H9 (cell line): ENCODE measurements at regions not wholly inside any gene's neighbourhood (a gene's known extent, or its start where the extent isn't known, plus 50 kb on each side); places are given as distances from the start of the nearest gene placed in this dataset.

Experiments
- DNase-seq: peaks from one replicate; pipeline ENCODE4 v3.0.0-alpha.2; 2017
- H2AFZ ChIP-seq: one replicate; pipeline ENCODE4 v1.6.1; 2013; ENCODE audit warnings: mild to moderate bottlenecking, low read length, control low read depth, moderate library complexity
- H2AK5ac ChIP-seq: 2 replicates; pipeline ENCODE4 v1.6.1; 2013; ENCODE audit warnings: low read length, control low read depth, mixed read lengths; ENCODE audit not compliant: insufficient read length
- H2BK120ac ChIP-seq: one replicate; pipeline ENCODE4 v1.6.1; 2013; ENCODE audit warnings: low read depth, mild to moderate bottlenecking, low read length, control low read depth, inconsistent platforms; ENCODE audit not compliant: poor library complexity, severe bottlenecking
- H2BK12ac ChIP-seq: 2 replicates; pipeline ENCODE4 v1.6.1; 2013; ENCODE audit warnings: low read length, control low read depth, mixed read lengths, low read depth; ENCODE audit not compliant: insufficient read length
- H2BK15ac ChIP-seq: 2 replicates; pipeline ENCODE4 v1.6.1; 2013; ENCODE audit warnings: low read depth, low read length, control low read depth
- H2BK20ac ChIP-seq: one replicate; pipeline ENCODE4 v1.6.1; 2013; ENCODE audit warnings: low read depth, mild to moderate bottlenecking, low read length, control low read depth, inconsistent platforms; ENCODE audit not compliant: poor library complexity, severe bottlenecking
- H2BK5ac ChIP-seq: 2 replicates; pipeline ENCODE4 v1.6.1; 2013; ENCODE audit warnings: low read length, control low read depth, mixed read lengths; ENCODE audit not compliant: insufficient read length
- H3K14ac ChIP-seq: 2 replicates; pipeline ENCODE4 v1.6.1; 2013; ENCODE audit warnings: low read length, control low read depth; ENCODE audit not compliant: insufficient read depth
- H3K18ac ChIP-seq: 2 replicates; pipeline ENCODE4 v1.6.1; 2013; ENCODE audit warnings: low read depth, mild to moderate bottlenecking, mixed read lengths, low read length, control low read depth; ENCODE audit not compliant: insufficient read length
- H3K23ac ChIP-seq: 2 replicates; pipeline ENCODE4 v1.6.1; 2013; ENCODE audit warnings: low read length, control low read depth, mixed read lengths, low read depth; ENCODE audit not compliant: insufficient read length
- H3K23me2 ChIP-seq: 2 replicates; pipeline ENCODE4 v1.6.1; 2013; ENCODE audit warnings: low read depth, mild to moderate bottlenecking, mixed read lengths, low read length, control low read depth; ENCODE audit not compliant: insufficient read length, poor library complexity, severe bottlenecking
- H3K27ac ChIP-seq: 2 replicates; pipeline ENCODE4 v1.5.1; 2013; ENCODE audit warnings: low read length, control low read depth, mixed read lengths, low read depth; ENCODE audit not compliant: insufficient read length
- H3K27me3 ChIP-seq: 2 replicates; pipeline ENCODE4 v1.6.1; 2013; ENCODE audit warnings: low read length, control low read depth, inconsistent platforms; ENCODE audit not compliant: insufficient read depth
- H3K4ac ChIP-seq: 2 replicates; pipeline ENCODE4 v1.6.1; 2013; ENCODE audit warnings: low read depth, mild to moderate bottlenecking, control low read depth, inconsistent platforms, low read length, moderate library complexity
- H3K4me1 ChIP-seq: 2 replicates; pipeline ENCODE4 v1.6.1; 2013; ENCODE audit warnings: low read length, control low read depth, inconsistent platforms; ENCODE audit not compliant: insufficient read depth
- H3K4me2 ChIP-seq: 2 replicates; pipeline ENCODE4 v1.6.1; 2013; ENCODE audit warnings: low read length, control low read depth, mixed read lengths; ENCODE audit not compliant: insufficient read length, insufficient read depth
- H3K56ac ChIP-seq: 2 replicates; pipeline ENCODE4 v1.6.1; 2013; ENCODE audit warnings: low read depth, mild to moderate bottlenecking, mixed read lengths, low read length, control low read depth; ENCODE audit not compliant: insufficient read length
- H3K79me1 ChIP-seq: 2 replicates; pipeline ENCODE4 v1.6.1; 2013; ENCODE audit warnings: low read depth, mild to moderate bottlenecking, moderate library complexity, low read length, control low read depth, inconsistent platforms; ENCODE audit not compliant: insufficient read depth, poor library complexity, severe bottlenecking
- H3K79me2 ChIP-seq: 2 replicates; pipeline ENCODE4 v1.6.1; 2013; ENCODE audit warnings: low read length, control low read depth, inconsistent platforms; ENCODE audit not compliant: insufficient read depth
- H3K9ac ChIP-seq: 2 replicates; pipeline ENCODE4 v1.6.1; 2013; ENCODE audit warnings: low read length, control low read depth, mixed read lengths; ENCODE audit not compliant: insufficient read length; ENCODE audit errors: extremely low read depth
- H3K9me3 ChIP-seq: one replicate; pipeline ENCODE4 v1.6.1; 2013; ENCODE audit warnings: low read depth, low read length, inconsistent platforms; ENCODE audit not compliant: control insufficient read depth
- H3T11ph ChIP-seq: one replicate; pipeline ENCODE4 v1.6.1; 2013; ENCODE audit warnings: mild to moderate bottlenecking, low read length, control low read depth, inconsistent platforms
- H4K20me1 ChIP-seq: one replicate; pipeline ENCODE4 v1.6.1; 2013; ENCODE audit not compliant: control insufficient read depth, insufficient read length, insufficient read depth
- H4K5ac ChIP-seq: 2 replicates; pipeline ENCODE4 v1.6.1; 2013; ENCODE audit warnings: low read depth, mild to moderate bottlenecking, mixed read lengths, low read length, control low read depth; ENCODE audit not compliant: insufficient read length
- H4K8ac ChIP-seq: replicated peaks from 2 replicates; pipeline ENCODE4 v1.6.1; 2013; ENCODE audit warnings: low read length, control low read depth, mixed read lengths, low read depth; ENCODE audit not compliant: insufficient read length
- H4K91ac ChIP-seq: 2 replicates; pipeline ENCODE4 v1.6.1; 2013; ENCODE audit warnings: low read depth, mild to moderate bottlenecking, moderate library complexity, mixed read lengths, low read length, control low read depth; ENCODE audit not compliant: insufficient read length
- H3K27ac Mint-ChIP-seq, 3 experiments: 2 replicates in 2 of 3; 3 replicates in 1 of 3; pipeline ENCODE4 v1.8.0; 2020 to 2021; ENCODE audit warnings: mixed read lengths in 3 of 3, mild to moderate bottlenecking in 1 of 3, moderate library complexity in 1 of 3
- H3K27me3 Mint-ChIP-seq: 2 replicates; pipeline ENCODE4 v1.8.0; 2021; ENCODE audit warnings: low read depth, mild to moderate bottlenecking, moderate library complexity, mixed read lengths
- H3K36me3 Mint-ChIP-seq, 3 experiments: 2 replicates in 2 of 3; 3 replicates in 1 of 3; pipeline ENCODE4 v1.8.0; 2020 to 2021; ENCODE audit warnings: low read depth in 3 of 3, mixed read lengths in 3 of 3; ENCODE audit not compliant: insufficient read depth in 1 of 3
- H3K4me1 Mint-ChIP-seq, 2 experiments: 2 replicates each; pipeline ENCODE4 v1.8.0; 2020; ENCODE audit warnings: mixed read lengths in 2 of 2
- H3K4me3 Mint-ChIP-seq, 2 experiments: 2 replicates in 1 of 2; 3 replicates in 1 of 2; pipeline ENCODE4 v1.8.0; 2020 to 2021; ENCODE audit warnings: mild to moderate bottlenecking in 2 of 2, mixed read lengths in 2 of 2, moderate library complexity in 1 of 2
- H3K9me3 Mint-ChIP-seq, 2 experiments: 2 replicates in 1 of 2; 3 replicates in 1 of 2; pipeline ENCODE4 v1.8.0; 2020; ENCODE audit warnings: mild to moderate bottlenecking in 2 of 2, mixed read lengths in 2 of 2, moderate library complexity in 1 of 2
- WGBS: extraction: QIAGEN DNeasy Blood & Tissue Kit; methylation state at CpG from one replicate; pipeline ENCODE4 v1.1.7; 2013; ENCODE audit warnings: missing lambda C conversion rate, low lambda C conversion rate, mixed read lengths; ENCODE audit not compliant: insufficient read length; ENCODE audit errors: extremely low coverage; 5-methylcytosine and 5-hydroxymethylcytosine counted together
- TF ChIP-seq, protein P1 (sequence below): fragments of 200-600 bp; sonication (generic); conservative IDR thresholded peaks from 3 replicates; pipeline ENCODE4 v1.8.0; 2021; ENCODE audit warnings: antibody characterized with exemption, mild to moderate bottlenecking

DNA sequence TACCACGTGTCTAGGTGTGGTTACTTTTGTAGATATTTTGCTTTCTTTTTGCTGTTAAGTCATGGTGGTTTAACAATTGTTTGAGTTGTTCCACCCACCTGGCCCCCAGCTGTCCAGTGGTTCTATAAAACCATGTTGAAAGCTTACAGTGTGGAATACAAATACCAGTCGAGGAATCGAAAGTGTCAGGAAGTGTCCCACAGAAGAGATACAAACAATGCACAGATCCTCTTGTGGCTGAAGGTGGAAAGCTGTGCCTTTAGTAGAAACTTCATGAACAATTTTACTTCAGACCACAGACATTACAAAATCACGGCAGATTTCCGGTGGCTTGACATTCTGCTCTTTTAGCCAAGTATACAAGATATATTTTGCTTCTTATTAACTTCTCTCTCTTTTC lies 782.4 kb upstream of the SOX9 start:
- no peak overlapping the region for H2AFZ ChIP-seq
- H3K27me3 Mint-ChIP-seq: no peaks in the 10 kb centered on the region; the same call in 1 of the 2 replicates

More for the DNA sequence above, 782.4 kb upstream of the SOX9 start:
- H3K27ac ChIP-seq: no peak overlapping the region
- no peak overlapping the region for H2BK120ac ChIP-seq
- no peaks in the 10 kb centered on the region; a peak in 2 of 5 replicates for H3K9me3 Mint-ChIP-seq
- no peaks in the 10 kb centered on the region for H3K23me2 ChIP-seq
- H3K79me2 ChIP-seq: no peaks in the 10 kb centered on the region
- no peak overlapping the region for H2AK5ac ChIP-seq
- H3K27ac Mint-ChIP-seq: no peak overlapping the region; a peak in 1 of 7 replicates
- no CpG with 5 or more reads among the region's 5 CpGs for WGBS
- H2BK15ac ChIP-seq: no peak overlapping the region
- no peaks in the 10 kb centered on the region for H3K79me1 ChIP-seq
- peaks cover 14 to 16% of the 10 kb centered on the region in 2 experiments for H3K4me1 Mint-ChIP-seq
- no peaks in the 10 kb centered on the region; a peak in 1 of 7 replicates for H3K36me3 Mint-ChIP-seq
- no peak overlapping the region for H3T11ph ChIP-seq
- no peak overlapping the region for H3K4me2 ChIP-seq
- H2BK20ac ChIP-seq: no peak overlapping the region
- H3K4me3 Mint-ChIP-seq: no peak overlapping the region
- no peaks in the 10 kb centered on the region; the same call in 1 of the 2 replicates for H3K4me1 ChIP-seq
- no peak overlapping the region for H3K56ac ChIP-seq
- no peaks in the 10 kb centered on the region for H3K27me3 ChIP-seq
- H4K8ac ChIP-seq: no peak overlapping the region
- no peak overlapping the region for H3K14ac ChIP-seq
- H3K18ac ChIP-seq: no peak overlapping the region
- no peak overlapping the region for H2BK5ac ChIP-seq
- TF ChIP-seq, protein P1, sequence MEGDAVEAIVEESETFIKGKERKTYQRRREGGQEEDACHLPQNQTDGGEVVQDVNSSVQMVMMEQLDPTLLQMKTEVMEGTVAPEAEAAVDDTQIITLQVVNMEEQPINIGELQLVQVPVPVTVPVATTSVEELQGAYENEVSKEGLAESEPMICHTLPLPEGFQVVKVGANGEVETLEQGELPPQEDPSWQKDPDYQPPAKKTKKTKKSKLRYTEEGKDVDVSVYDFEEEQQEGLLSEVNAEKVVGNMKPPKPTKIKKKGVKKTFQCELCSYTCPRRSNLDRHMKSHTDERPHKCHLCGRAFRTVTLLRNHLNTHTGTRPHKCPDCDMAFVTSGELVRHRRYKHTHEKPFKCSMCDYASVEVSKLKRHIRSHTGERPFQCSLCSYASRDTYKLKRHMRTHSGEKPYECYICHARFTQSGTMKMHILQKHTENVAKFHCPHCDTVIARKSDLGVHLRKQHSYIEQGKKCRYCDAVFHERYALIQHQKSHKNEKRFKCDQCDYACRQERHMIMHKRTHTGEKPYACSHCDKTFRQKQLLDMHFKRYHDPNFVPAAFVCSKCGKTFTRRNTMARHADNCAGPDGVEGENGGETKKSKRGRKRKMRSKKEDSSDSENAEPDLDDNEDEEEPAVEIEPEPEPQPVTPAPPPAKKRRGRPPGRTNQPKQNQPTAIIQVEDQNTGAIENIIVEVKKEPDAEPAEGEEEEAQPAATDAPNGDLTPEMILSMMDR: no peak
- no peak for DNase-seq
- no peak overlapping the region for H3K4ac ChIP-seq
- H2BK12ac ChIP-seq: no peak overlapping the region
- no peak overlapping the region for H3K9ac ChIP-seq
- H4K5ac ChIP-seq: no peak overlapping the region
- H3K23ac ChIP-seq: no peak overlapping the region
- H3K9me3 ChIP-seq: no peaks in the 10 kb centered on the region
- no peak overlapping the region for H4K91ac ChIP-seq
- no peaks in the 10 kb centered on the region for H4K20me1 ChIP-seq
